Activated CD4-positive, CD25-positive, alpha-beta regulatory T cell (primary cell): ENCODE measurements at regions not wholly inside any gene's neighbourhood (a gene's known extent, or its start where the extent isn't known, plus 50 kb on each side); places are given as distances from the start of the nearest gene placed in this dataset.
"Not testable (repeated sequence)": the region's sequence is repeated elsewhere in the genome, so short reads cannot be mapped to it uniquely, and the experiment has no call there.

Experiments used
- DNase-seq, 4 experiments: peaks; one replicate each; lab custom pipeline; 2025; lab: John Stamatoyannopoulos, UW

- no peak for DNase-seq
Measured at GRCh38 chr14:54010981-54011380, 54.4 kb upstream of the BMP4 start.

GRCh38 chr14:54023027-54023426 lies 66.4 kb upstream of the BMP4 start:
- DNase-seq = no peak

- no peak for DNase-seq
Measured at GRCh38 chr14:54025661-54026060, 69.0 kb upstream of the BMP4 start.

- DNase-seq = no peak
Measured at GRCh38 chr14:54026671-54027070, 70.0 kb upstream of the BMP4 start.

GRCh38 chr14:54030996-54031395 lies 74.4 kb upstream of the BMP4 start:
- DNase-seq = not testable (repeated sequence)

GRCh38 chr14:54033285-54033684 lies 76.7 kb upstream of the BMP4 start:
- not testable (repeated sequence) for DNase-seq

- DNase-seq = no peak
Measured at GRCh38 chr14:54038724-54039123, 82.1 kb upstream of the BMP4 start.

- no peak for DNase-seq
Measured at GRCh38 chr14:54039311-54039710, 82.7 kb upstream of the BMP4 start.

- DNase-seq = no peak
Measured at GRCh38 chr14:54040846-54041245, 84.2 kb upstream of the BMP4 start.

GRCh38 chr14:54046250-54046649 lies 89.6 kb upstream of the BMP4 start:
- no peak for DNase-seq

- no peak for DNase-seq
Measured at GRCh38 chr14:54047645-54048308, 91.2 kb upstream of the BMP4 start.

- DNase-seq = no peak
Measured at GRCh38 chr14:54048311-54048710, 91.7 kb upstream of the BMP4 start.

GRCh38 chr14:54048736-54049135 lies 92.1 kb upstream of the BMP4 start:
- DNase-seq = no peak

GRCh38 chr14:54050759-54051158 lies 94.1 kb upstream of the BMP4 start:
- DNase-seq = no peak

GRCh38 chr14:54052696-54053385 lies 96.2 kb upstream of the BMP4 start:
- no peak for DNase-seq

GRCh38 chr14:54053386-54053745 lies 96.7 kb upstream of the BMP4 start:
- DNase-seq = no peak

GRCh38 chr14:54058505-54058904 lies 101.9 kb upstream of the BMP4 start:
- no peak for DNase-seq

- DNase-seq = no peak
Measured at GRCh38 chr14:54083549-54084239, 127.1 kb upstream of the BMP4 start.

- DNase-seq = no peak
Measured at GRCh38 chr14:54085232-54085761, 128.7 kb upstream of the BMP4 start.

GRCh38 chr14:54085841-54086240 lies 129.2 kb upstream of the BMP4 start:
- DNase-seq = no peak

- no peak for DNase-seq
Measured at GRCh38 chr14:54086767-54087166, 130.1 kb upstream of the BMP4 start.

GRCh38 chr14:54087376-54087775 lies 130.8 kb upstream of the BMP4 start:
- no peak for DNase-seq

- DNase-seq = no peak
Measured at GRCh38 chr14:54088271-54088670, 131.6 kb upstream of the BMP4 start.
